ENCODE measurements at regions not wholly inside any gene's neighbourhood (a gene's known extent, or its start where the extent isn't known, plus 50 kb on each side); places are given as distances from the start of the nearest gene placed in this dataset.

GRCh38 chr5:34597034-34598027 lies 58.8 kb upstream of the RAI14 start:
- Mint-ChIP-seq H3K36me3 (ENCODE audit: low read depth) (no peaks in the 10 kb centered on the region), H3K9me3 (no peaks in the 10 kb centered on the region), H3K27ac (no peak overlapping the region), H3K4me1 (ENCODE audit: low read depth) (no peaks in the 10 kb centered on the region), H3K27me3 (peaks cover 7% of the 10 kb centered on the region), H3K4me3 (no peak overlapping the region)
- intact Hi-C loops (cut with micrococcal nuclease): no loop called here
- TF ChIP-seq CTCF (IDR thresholded peaks at IDR 0.05): no peak
- ATAC-seq: no peak
- no peak for DNase-seq
- POLR2A ChIA-PET: no interaction called here
- CTCF ChIA-PET: interaction anchor here (1.1 kb wide), 1 partner anchor 109 kb away, joined by 3 read pairs; no protein-coding TSS in a partner anchor

- TF ChIP-seq CTCF (IDR thresholded peaks at IDR 0.05): no peak
- CTCF ChIA-PET: interaction anchor here (1.1 kb wide), 1 partner anchor 110 kb away, joined by 3 read pairs; no protein-coding TSS in a partner anchor
- Mint-ChIP-seq H3K27ac (no peak overlapping the region), H3K4me1 (ENCODE audit: low read depth) (no peaks in the 10 kb centered on the region), H3K36me3 (ENCODE audit: low read depth) (no peaks in the 10 kb centered on the region), H3K27me3 (peaks cover 7% of the 10 kb centered on the region), H3K9me3 (no peaks in the 10 kb centered on the region), H3K4me3 (no peak overlapping the region)
- intact Hi-C loops (cut with micrococcal nuclease): no loop called here
- DNase-seq: no peak
- POLR2A ChIA-PET: no interaction called here
- no peak for ATAC-seq
Observed at GRCh38 chr5:34598177-34598794, 57.8 kb upstream of the RAI14 start.

GRCh38 chr5:34599471-34600117 lies 56.5 kb upstream of the RAI14 start:
- Mint-ChIP-seq H3K27me3 (peaks cover 5% of the 10 kb centered on the region), H3K4me1 (ENCODE audit: low read depth) (no peaks in the 10 kb centered on the region), H3K36me3 (ENCODE audit: low read depth) (no peaks in the 10 kb centered on the region), H3K4me3 (no peak overlapping the region), H3K27ac (no peak overlapping the region), H3K9me3 (no peaks in the 10 kb centered on the region)
- POLR2A ChIA-PET: no interaction called here
- TF ChIP-seq CTCF (IDR thresholded peaks at IDR 0.05): no peak
- ATAC-seq (no peak), DNase-seq (no peak)
- intact Hi-C loops (cut with micrococcal nuclease): no loop called here
- CTCF ChIA-PET: no interaction called here

- no peaks in the 10 kb centered on the region for H3K36me3 Mint-ChIP-seq (ENCODE audit: low read depth)
- peaks cover 2% of the 10 kb centered on the region for H3K27me3 Mint-ChIP-seq
- H3K4me3 Mint-ChIP-seq: no peak overlapping the region
- no peaks in the 10 kb centered on the region for H3K4me1 Mint-ChIP-seq (ENCODE audit: low read depth)
- no peaks in the 10 kb centered on the region for H3K9me3 Mint-ChIP-seq
- DNase-seq (no peak), ATAC-seq (no peak)
- intact Hi-C loops (cut with micrococcal nuclease): no loop called here
- no peak for TF ChIP-seq CTCF (IDR thresholded peaks at IDR 0.05)
- ChIA-PET CTCF (no interaction called here), POLR2A (no interaction called here)
- no peak overlapping the region for H3K27ac Mint-ChIP-seq
Observed at GRCh38 chr5:34600118-34600493, 56.0 kb upstream of the RAI14 start.

All from activated CD8-positive, alpha-beta T cell treated with anti-CD3 and anti-CD28 coated beads for 36 hours (primary cell).